GM18870 (cell line): ENCODE measurements at regions not wholly inside any gene's neighbourhood (a gene's known extent, or its start where the extent isn't known, plus 50 kb on each side); places are given as distances from the start of the nearest gene placed in this dataset.

Experiments
- ATAC-seq: cut with Tn5 transposase; IDR thresholded peaks from one replicate; pipeline ENCODE4 v1.9.1; 2021; ENCODE audit warnings: moderate library complexity; ENCODE audit not compliant: unreplicated experiment

DNA sequence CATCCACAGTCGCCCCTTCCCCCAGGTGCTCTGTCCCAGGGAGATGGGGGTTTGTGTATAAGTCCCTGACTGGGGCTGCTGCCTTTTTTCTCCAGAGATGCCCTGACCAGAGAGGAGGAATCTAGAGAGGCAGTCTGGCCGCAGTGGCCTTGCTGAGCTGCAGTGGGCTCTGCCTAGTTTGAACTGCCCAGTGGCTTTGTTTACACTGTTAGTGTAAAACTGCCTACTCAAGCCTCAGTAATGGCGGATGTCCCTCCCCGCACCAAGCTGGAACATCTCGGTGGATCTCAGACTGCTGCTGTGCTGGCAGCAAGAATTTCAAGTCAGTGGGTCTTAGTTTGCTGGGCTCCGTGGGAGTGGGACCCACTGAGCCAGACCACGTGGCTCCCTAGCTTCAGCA is 102.6 kb upstream of the GIMD1 start:
- ATAC-seq = no peak

DNA sequence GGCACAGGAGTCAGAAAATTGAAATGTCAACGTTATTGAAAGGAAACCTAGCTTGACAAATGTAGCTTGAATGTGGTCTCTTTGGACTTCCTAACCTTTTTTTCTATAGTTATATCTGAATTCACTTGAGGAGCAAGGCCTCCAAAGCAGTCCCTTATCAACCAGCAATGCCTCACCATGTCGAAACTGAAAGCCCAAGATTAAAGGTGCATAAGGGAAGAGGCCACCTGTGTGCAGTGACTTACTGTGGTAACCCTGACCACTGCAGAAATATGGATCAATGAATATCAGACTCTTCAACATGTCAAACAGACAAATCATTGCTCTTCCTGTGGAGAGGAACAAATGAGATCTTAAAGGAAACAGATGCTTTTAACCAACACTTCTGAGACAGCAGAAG is 95.0 kb upstream of the GIMD1 start:
- no peak for ATAC-seq

- no peak for ATAC-seq
These were observed 86.0 kb upstream of the GIMD1 start for GRCh38 chr4:106454581-106454980.

DNA sequence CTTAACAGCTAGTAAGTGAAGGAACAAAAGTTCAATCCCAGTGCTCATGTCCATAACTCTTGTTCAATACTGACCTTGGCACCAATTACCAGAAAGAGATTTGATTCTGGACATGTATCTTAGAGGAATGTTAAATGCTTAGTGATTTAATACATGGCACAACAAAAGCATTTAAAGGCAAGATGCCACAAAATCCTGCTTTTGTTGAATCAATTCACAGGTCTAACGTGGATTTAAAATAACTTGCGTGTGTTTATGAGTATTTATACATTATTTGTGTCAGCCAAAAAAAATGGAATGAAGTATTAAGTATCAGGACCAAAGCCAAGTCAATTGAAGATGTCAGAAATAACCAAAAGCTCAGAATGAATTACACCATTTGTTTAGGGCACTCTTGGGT is 85.4 kb upstream of the GIMD1 start:
- ATAC-seq = no peak

DNA sequence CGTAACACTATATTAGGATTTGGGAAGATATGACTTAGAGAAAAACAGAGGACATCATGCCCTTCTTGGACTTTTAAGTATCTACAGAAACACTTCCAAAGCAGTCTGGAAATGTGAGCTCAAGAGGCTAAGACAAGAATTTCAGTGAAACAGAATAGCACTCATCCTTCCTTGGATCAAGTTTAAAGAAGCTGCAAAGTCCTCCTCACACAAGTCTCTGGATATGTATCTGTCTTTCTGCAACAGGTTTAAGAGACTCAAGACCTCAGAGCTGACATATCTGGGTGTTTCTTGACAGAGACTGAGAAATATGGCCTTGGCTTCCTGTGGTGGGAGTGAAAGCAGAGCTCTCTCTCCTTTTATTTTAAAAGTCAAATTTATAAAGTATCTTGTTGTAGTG is 82.5 kb upstream of the GIMD1 start:
- no peak for ATAC-seq

DNA sequence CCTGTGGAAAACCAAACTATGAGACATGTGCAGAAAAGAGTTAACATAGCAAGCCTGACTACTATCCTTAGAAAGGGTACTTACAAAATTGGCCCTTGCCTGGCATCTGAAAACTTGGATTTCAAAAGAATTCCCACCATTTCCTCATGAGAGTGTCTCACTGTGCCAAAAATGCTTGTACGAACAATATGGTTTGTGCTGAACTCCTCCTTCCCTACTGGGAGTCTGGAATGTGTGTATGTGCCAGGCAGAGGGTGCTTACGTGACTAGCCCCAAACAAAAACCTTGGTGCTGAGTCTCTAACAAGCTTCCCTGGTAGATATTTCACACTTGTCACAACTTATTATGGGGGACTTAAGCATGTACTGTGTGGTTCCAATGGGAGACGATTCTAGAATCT is 81.7 kb upstream of the GIMD1 start:
- ATAC-seq = no peak

GRCh38 chr4:106444557-106444956 is 76.0 kb upstream of the GIMD1 start:
- ATAC-seq = no peak

- no peak for ATAC-seq
These were observed 62.2 kb upstream of the GIMD1 start for GRCh38 chr4:106430797-106431196.

DNA sequence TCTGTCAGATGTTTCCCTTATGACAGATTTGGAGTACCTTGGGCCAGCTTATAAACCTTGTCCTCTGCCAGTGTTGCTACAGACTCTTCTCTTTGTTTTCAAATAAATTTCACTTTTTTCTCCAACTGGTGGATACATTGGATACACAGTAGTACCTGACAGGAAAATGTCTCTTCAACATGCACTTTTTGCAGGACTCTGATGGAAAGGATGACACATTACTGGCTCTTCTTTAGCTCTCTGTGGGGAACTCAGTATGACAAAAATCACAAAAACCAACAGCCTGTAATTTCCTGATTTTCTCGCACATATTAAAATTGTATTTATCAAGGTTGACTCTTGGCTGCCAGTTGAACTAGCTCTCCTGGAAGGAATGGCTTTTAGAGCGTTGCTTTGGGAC is 61.3 kb upstream of the GIMD1 start:
- no peak for ATAC-seq

GRCh38 chr4:106426069-106426468 is 57.5 kb upstream of the GIMD1 start:
- ATAC-seq = no peak

DNA sequence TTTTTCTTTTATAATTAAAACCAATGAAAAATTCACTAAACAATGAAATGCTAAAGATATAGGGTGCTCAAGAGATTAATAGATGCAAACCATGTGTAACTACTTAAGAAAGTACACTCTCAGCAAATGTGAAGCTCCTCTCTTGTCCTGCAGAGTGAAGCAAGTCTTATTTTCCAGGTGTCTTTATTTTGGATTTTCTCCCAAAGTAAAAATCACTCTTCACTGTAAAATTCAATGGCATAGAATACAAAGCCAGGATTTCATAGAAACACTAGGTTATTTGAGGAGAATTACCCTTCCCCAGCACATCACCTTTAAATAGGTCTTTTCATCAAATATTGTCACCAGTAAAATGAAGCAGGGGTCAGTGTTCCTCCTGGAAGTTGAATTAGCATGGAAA is 57.0 kb upstream of the GIMD1 start:
- no peak for ATAC-seq

DNA sequence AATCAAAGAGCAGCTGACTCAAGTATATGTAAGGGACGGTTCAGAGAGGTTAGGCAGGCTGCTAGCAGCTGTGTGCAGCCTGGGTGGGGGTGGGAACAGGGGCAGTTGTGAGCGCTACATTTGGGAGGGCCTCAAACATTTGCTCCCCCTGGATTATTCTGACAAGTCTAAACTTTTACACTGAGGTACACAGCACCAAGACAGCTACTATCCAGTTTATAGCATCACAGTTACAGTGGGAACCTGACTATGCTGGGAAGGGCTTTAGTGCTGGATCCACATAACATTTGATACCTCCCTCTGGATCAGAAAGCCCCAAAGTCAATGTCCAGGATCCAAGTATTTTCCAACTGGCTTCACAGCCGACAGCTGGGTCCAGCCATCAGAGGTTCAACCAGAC is 55.8 kb upstream of the GIMD1 start:
- ATAC-seq = no peak

- no peak for ATAC-seq
These were observed 55.2 kb upstream of the GIMD1 start for GRCh38 chr4:106423791-106424190.

DNA sequence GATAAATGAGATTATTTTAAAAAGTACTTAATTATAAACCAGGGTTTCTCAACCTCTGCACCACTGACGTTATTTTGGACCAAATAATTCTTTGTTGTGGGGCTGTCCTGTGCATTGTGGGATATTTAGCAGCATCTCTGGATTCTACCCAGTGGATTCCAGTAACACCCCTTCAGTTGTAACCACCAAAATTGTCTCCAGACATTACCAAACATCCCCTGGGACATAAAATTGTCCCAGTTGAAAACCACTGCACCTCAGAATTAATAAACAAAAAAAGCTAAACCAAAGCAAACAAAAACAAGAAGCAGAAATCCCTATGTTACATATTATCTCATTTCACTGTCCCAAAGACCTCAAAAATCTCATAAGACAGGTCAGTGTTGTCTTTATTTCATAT is 54.2 kb upstream of the GIMD1 start:
- no peak for ATAC-seq

DNA sequence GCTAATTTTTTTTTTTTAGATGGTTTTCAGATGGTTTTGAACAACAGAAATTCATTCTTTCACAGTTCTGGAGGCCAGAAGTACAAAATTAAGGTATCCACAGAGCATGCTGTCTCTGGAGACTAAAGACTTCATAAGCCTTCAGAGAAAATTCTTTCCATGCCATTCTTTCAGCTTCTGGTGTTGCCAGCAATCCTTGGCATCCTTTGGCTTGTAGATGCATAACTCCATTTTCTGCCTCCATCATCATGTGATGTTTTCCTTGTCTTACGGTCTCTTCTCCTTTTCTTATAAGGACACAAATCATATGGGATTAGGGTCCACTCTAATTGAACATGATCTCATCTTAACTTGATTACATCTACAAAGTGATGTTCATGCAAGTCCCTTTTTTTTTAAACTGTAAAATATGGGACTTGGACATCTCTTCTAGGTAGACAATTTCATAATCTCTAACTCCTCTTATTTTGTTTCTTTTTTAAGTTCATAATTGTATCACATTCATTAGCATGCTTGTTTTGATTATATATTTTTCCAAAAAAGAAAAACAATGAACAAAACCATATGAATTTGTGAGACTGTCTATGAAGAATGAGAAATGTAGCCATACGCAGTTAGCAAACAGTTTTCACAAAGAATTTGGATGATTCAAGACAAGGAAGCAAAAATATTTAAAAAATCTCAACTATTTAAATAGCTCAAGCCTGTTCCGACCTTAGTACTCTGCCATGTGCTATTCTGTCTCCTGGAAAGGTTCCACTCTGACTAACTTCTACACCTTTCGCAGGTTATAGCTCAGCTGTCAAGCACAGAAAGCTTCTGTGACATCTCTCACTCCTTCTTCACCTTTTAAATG is 53.1 kb upstream of the GIMD1 start:
- ATAC-seq = no peak

DNA sequence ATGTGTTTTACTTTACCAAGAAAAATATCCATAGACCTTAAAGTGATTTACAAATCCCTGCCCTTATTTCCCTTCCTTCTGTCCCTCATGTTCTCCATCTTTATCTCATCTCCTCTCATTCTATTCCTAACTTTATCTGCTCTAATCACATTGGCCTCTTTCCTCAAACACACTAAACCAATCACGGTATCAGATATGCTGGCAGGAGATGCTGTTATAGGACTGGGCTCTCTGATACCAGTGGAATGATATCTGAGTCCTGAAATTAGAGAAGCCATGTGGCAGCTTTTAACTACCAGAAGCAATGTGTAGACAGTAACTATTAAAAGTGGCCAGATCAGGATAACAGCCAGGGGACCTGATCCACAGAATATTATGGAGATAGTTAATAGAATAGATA is 49.9 kb upstream of the GIMD1 start:
- no peak for ATAC-seq
